Neuronal stem cell (in vitro differentiated cells): ENCODE measurements at regions not wholly inside any gene's neighbourhood (a gene's known extent, or its start where the extent isn't known, plus 50 kb on each side); places are given as distances from the start of the nearest gene placed in this dataset.

ENCODE experiments used
- DNase-seq: peaks from one replicate; pipeline ENCODE4 v3.0.0-alpha.2; 2013; ENCODE audit warnings: low spot score
- H2AFZ ChIP-seq: one replicate; pipeline ENCODE4 v1.6.1; 2013; ENCODE audit warnings: mild to moderate bottlenecking, low read length, inconsistent platforms
- H2AK5ac ChIP-seq: 2 replicates; pipeline ENCODE4 v1.6.1; 2013; ENCODE audit warnings: low read depth, mild to moderate bottlenecking, inconsistent platforms, low read length, moderate library complexity, mixed read lengths
- H2BK120ac ChIP-seq: 2 replicates; pipeline ENCODE4 v1.6.1; 2013; ENCODE audit warnings: low read depth, mild to moderate bottlenecking, inconsistent platforms, low read length, moderate library complexity, mixed read lengths
- H2BK12ac ChIP-seq: one replicate; pipeline ENCODE4 v1.6.1; 2013; ENCODE audit warnings: low read length, inconsistent platforms
- H2BK15ac ChIP-seq: 2 replicates; pipeline ENCODE4 v1.6.1; 2013; ENCODE audit warnings: mild to moderate bottlenecking, low read length, inconsistent platforms, mixed read lengths
- H2BK5ac ChIP-seq: one replicate; pipeline ENCODE4 v1.6.1; 2013; ENCODE audit warnings: inconsistent platforms, mild to moderate bottlenecking, low read length, moderate library complexity
- H3K14ac ChIP-seq: one replicate; pipeline ENCODE4 v1.6.1; 2013; ENCODE audit warnings: low read length, inconsistent platforms
- H3K18ac ChIP-seq: 2 replicates; pipeline ENCODE4 v1.6.1; 2013; ENCODE audit warnings: low read length, inconsistent platforms
- H3K23ac ChIP-seq: 2 replicates; pipeline ENCODE4 v1.6.1; 2013; ENCODE audit warnings: low read depth, mild to moderate bottlenecking, mixed read lengths, low read length, inconsistent platforms; ENCODE audit not compliant: poor library complexity
- H3K27ac ChIP-seq: replicated peaks from 3 replicates; pipeline ENCODE4 v1.5.1; 2013; ENCODE audit warnings: low read length, inconsistent platforms
- H3K27me3 ChIP-seq, 3 experiments: 2 replicates each; pipeline ENCODE4 v1.6.1; 2013; ENCODE audit warnings: low read length in 3 of 3, mild to moderate bottlenecking in 2 of 3, inconsistent platforms in 1 of 3, low read depth in 1 of 3, mixed read lengths in 1 of 3, moderate library complexity in 1 of 3; ENCODE audit not compliant: control insufficient read depth in 3 of 3, insufficient read depth in 3 of 3
- H3K36me3 ChIP-seq, 2 donors: replicated peaks in 1 of 2; 2 replicates each; pipeline ENCODE4 v1.6.1; 2013; ENCODE audit warnings: low read length in 2 of 2; ENCODE audit not compliant: control insufficient read depth in 2 of 2, insufficient read depth in 2 of 2
- H3K4ac ChIP-seq: 2 replicates; pipeline ENCODE4 v1.6.1; 2013; ENCODE audit warnings: inconsistent platforms, mild to moderate bottlenecking, low read length, moderate library complexity
- H3K4me1 ChIP-seq, 2 donors: 1 replicate in 1 of 2; 2 replicates in 1 of 2; pipeline ENCODE4 v1.6.1; 2013; ENCODE audit warnings: low read length in 2 of 2, low read depth in 1 of 2; ENCODE audit not compliant: control insufficient read depth in 2 of 2, insufficient read depth in 1 of 2
- H3K4me2 ChIP-seq: one replicate; pipeline ENCODE4 v1.6.1; 2013; ENCODE audit warnings: mild to moderate bottlenecking, low read length, inconsistent platforms; ENCODE audit not compliant: insufficient read depth, poor library complexity, severe bottlenecking
- H3K4me3 ChIP-seq, 2 donors: 2 replicates each; pipeline ENCODE4 v1.5.1; 2013; ENCODE audit warnings: low read length in 2 of 2, mild to moderate bottlenecking in 2 of 2, inconsistent platforms in 1 of 2, moderate library complexity in 1 of 2
- H3K79me1 ChIP-seq: one replicate; pipeline ENCODE4 v1.6.1; 2013; ENCODE audit warnings: low read depth, mild to moderate bottlenecking, inconsistent platforms, low read length, moderate library complexity
- H3K9ac ChIP-seq: one replicate; pipeline ENCODE4 v1.6.1; 2013; ENCODE audit warnings: mild to moderate bottlenecking, low read depth, low read length, inconsistent platforms; ENCODE audit not compliant: poor library complexity
- H3K9me3 ChIP-seq, 2 donors: replicated peaks in 1 of 2; 2 replicates each; pipeline versions ENCODE3 to v1.6.1; 2013; ENCODE audit warnings: low read length in 2 of 2, mild to moderate bottlenecking in 2 of 2, inconsistent platforms in 1 of 2, low read depth in 1 of 2, mixed read lengths in 1 of 2, moderate library complexity in 1 of 2; ENCODE audit not compliant: control insufficient read depth in 2 of 2, insufficient read depth in 1 of 2
- H4K8ac ChIP-seq: one replicate; pipeline ENCODE4 v1.6.1; 2013; ENCODE audit warnings: low read depth, mild to moderate bottlenecking, inconsistent platforms, low read length, moderate library complexity
- H4K91ac ChIP-seq: one replicate; pipeline ENCODE4 v1.6.1; 2013; ENCODE audit warnings: low read length, low read depth, mild to moderate bottlenecking, inconsistent platforms; ENCODE audit not compliant: poor library complexity
- WGBS, 2 donors: extraction: QIAGEN DNeasy Blood & Tissue Kit; methylation state at CpG; one replicate each; pipeline ENCODE4 v1.1.7; 2013; ENCODE audit warnings: missing lambda C conversion rate in 2 of 2, mixed read lengths in 1 of 2; ENCODE audit not compliant: insufficient read length in 2 of 2, insufficient replicate concordance in 1 of 2; ENCODE audit errors: extremely low coverage in 2 of 2; 5-methylcytosine and 5-hydroxymethylcytosine counted together

- H3K4me3 ChIP-seq, result no peak overlapping the region
- no CpG with 5 or more reads among the region's 11 CpGs for WGBS, 2 donors
- H2BK5ac ChIP-seq, result no peak overlapping the region
- no peaks in the 10 kb centered on the region for H3K36me3 ChIP-seq
- H2BK120ac ChIP-seq, result no peak overlapping the region
- no peak overlapping the region for H3K27ac ChIP-seq
- H4K91ac ChIP-seq, result no peak overlapping the region
- peak overlapping the region; percentile 11 for H3K18ac ChIP-seq
- H3K4ac ChIP-seq, result no peak overlapping the region
- H3K4me2 ChIP-seq, result no peak overlapping the region
- H2AFZ ChIP-seq, result peak overlapping the region; percentile 28
- H2AK5ac ChIP-seq, result no peak overlapping the region
- no peak overlapping the region for H2BK15ac ChIP-seq
- no peak overlapping the region for H4K8ac ChIP-seq
- no peaks in the 10 kb centered on the region for H3K9me3 ChIP-seq
- no peak overlapping the region for H2BK12ac ChIP-seq
- no peak overlapping the region for H3K23ac ChIP-seq
- H3K9ac ChIP-seq, result no peak overlapping the region
- H3K79me1 ChIP-seq, result no peaks in the 10 kb centered on the region
- no peak for DNase-seq
- no peaks in the 10 kb centered on the region for H3K27me3 ChIP-seq
- no peak overlapping the region for H3K14ac ChIP-seq
- H3K4me1 ChIP-seq, result peaks cover 0 to under 1% of the 10 kb centered on the region in 2 donors
Observed at GRCh38 chr11:32023370-32024305, 67.2 kb upstream of the RCN1 start.

- H2BK5ac ChIP-seq, result no peak overlapping the region
- no peak overlapping the region for H3K14ac ChIP-seq
- no peak overlapping the region for H2AK5ac ChIP-seq
- no peaks in the 10 kb centered on the region for H3K4me1 ChIP-seq
- H3K4ac ChIP-seq, result no peak overlapping the region
- peaks cover 0 to 8% (median 0%) of the 10 kb centered on the region in 3 experiments for H3K27me3 ChIP-seq
- H3K4me2 ChIP-seq, result no peak overlapping the region
- H3K27ac ChIP-seq, result no peak overlapping the region
- H4K91ac ChIP-seq, result no peak overlapping the region
- no peak overlapping the region for H3K4me3 ChIP-seq
- no peak overlapping the region for H2BK12ac ChIP-seq
- no CpG with 5 or more reads among the region's 2 CpGs for WGBS, 2 donors
- no peak overlapping the region for H2AFZ ChIP-seq
- H3K9me3 ChIP-seq, result no peaks in the 10 kb centered on the region
- no peaks in the 10 kb centered on the region for H3K79me1 ChIP-seq
- H3K9ac ChIP-seq, result no peak overlapping the region
- no peaks in the 10 kb centered on the region for H3K36me3 ChIP-seq
- no peak overlapping the region for H3K18ac ChIP-seq
- no peak overlapping the region for H4K8ac ChIP-seq
- H2BK15ac ChIP-seq, result no peak overlapping the region
- DNase-seq, result no peak
- H3K23ac ChIP-seq, result no peak overlapping the region
- no peak overlapping the region for H2BK120ac ChIP-seq
Observed at GRCh38 chr11:32018672-32019071, 72.2 kb upstream of the RCN1 start.

GRCh38 chr11:32016111-32016510 lies 74.8 kb upstream of the RCN1 start:
- Histone ChIP-seq H3K36me3 (no peaks in the 10 kb centered on the region), H2AK5ac (no peak overlapping the region), H2BK12ac (no peak overlapping the region), H3K27me3 (peaks cover 0 to 8% (median 0%) of the 10 kb centered on the region in 3 experiments), H2BK120ac (no peak overlapping the region), H3K79me1 (no peaks in the 10 kb centered on the region), H4K91ac (no peak overlapping the region), H3K4me2 (no peak overlapping the region), H2BK15ac (no peak overlapping the region), H3K4me1 (no peaks in the 10 kb centered on the region), H4K8ac (no peak overlapping the region), H3K14ac (no peak overlapping the region), H2BK5ac (no peak overlapping the region), H3K27ac (no peak overlapping the region), H3K9me3 (no peaks in the 10 kb centered on the region), H3K9ac (no peak overlapping the region), H3K4ac (no peak overlapping the region), H3K4me3 (no peak overlapping the region), H3K18ac (no peak overlapping the region), H2AFZ (no peak overlapping the region), H3K23ac (no peak overlapping the region)
- no peak for DNase-seq
- no CpG with 5 or more reads among the region's 2 CpGs for WGBS, 2 donors

GRCh38 chr11:32015427-32015826 lies 75.4 kb upstream of the RCN1 start:
- no peaks in the 10 kb centered on the region for H3K9me3 ChIP-seq
- no peak overlapping the region for H2BK12ac ChIP-seq
- H4K8ac ChIP-seq, result no peak overlapping the region
- peaks cover 0 to 10% (median 0%) of the 10 kb centered on the region in 3 experiments for H3K27me3 ChIP-seq
- no peak overlapping the region for H3K4me3 ChIP-seq
- no peak overlapping the region for H3K18ac ChIP-seq
- H2AFZ ChIP-seq, result no peak overlapping the region
- H2BK15ac ChIP-seq, result no peak overlapping the region
- WGBS, 2 donors, result no CpG with 5 or more reads among the region's 4 CpGs
- H3K36me3 ChIP-seq, result no peaks in the 10 kb centered on the region
- no peaks in the 10 kb centered on the region for H3K79me1 ChIP-seq
- H2BK5ac ChIP-seq, result no peak overlapping the region
- no peak overlapping the region for H3K4ac ChIP-seq
- no peak overlapping the region for H2AK5ac ChIP-seq
- H2BK120ac ChIP-seq, result no peak overlapping the region
- H4K91ac ChIP-seq, result no peak overlapping the region
- no peaks in the 10 kb centered on the region for H3K4me1 ChIP-seq
- no peak overlapping the region for H3K14ac ChIP-seq
- DNase-seq, result no peak
- no peak overlapping the region for H3K27ac ChIP-seq
- no peak overlapping the region for H3K4me2 ChIP-seq
- no peak overlapping the region for H3K9ac ChIP-seq
- no peak overlapping the region for H3K23ac ChIP-seq
